Globus pallidus (tissue), 1 donor: ENCODE measurements at regions not wholly inside any gene's neighbourhood (a gene's known extent, or its start where the extent isn't known, plus 50 kb on each side); places are given as distances from the start of the nearest gene placed in this dataset.
A peak's percentile ranks its signal among the peaks of the same experiment; 100 is the strongest.

ENCODE experiments used
- DNase-seq: peaks from one replicate; pipeline ENCODE4 v3.0.0-alpha.2; 2015; ENCODE audit warnings: low spot score

DNA sequence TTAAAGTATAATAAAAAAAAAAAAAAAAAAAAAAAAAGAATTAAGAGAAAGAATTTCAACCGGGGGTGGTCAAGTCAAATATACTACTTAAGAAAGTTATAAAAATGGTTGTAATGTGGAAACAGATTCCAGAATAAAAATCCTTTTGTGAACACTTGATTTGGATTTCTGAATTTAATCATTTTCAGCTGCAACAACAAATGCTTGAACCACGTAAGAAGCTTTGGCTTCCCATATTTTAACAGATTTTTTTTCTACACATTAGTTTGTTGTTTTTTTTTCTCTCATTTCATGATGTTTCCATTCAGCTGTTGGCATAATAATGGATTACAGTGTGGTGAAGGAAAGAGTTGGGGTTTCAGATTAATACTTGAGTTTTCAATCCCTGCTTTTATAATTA, 137.3 kb upstream of the AGR3 start:
- no peak for DNase-seq

DNA sequence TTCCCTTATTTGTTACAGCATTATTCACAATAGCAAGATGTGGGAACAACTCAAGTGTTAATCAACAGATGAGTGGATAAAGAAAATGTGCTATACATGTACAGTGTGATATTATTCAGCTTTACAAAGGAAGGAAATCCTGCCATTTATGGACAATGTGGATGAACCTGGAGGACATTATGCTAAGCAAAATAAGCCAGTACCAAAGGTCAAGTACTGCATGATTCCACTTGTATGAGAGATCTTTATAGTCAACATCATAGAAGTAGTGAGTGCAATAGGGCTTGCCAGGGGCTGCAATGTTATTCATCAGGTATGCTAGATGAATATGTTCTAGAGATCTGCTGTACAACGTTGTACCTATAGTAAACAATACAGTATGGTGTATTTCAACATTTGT, 138.5 kb upstream of the AGR3 start:
- no peak for DNase-seq

DNA sequence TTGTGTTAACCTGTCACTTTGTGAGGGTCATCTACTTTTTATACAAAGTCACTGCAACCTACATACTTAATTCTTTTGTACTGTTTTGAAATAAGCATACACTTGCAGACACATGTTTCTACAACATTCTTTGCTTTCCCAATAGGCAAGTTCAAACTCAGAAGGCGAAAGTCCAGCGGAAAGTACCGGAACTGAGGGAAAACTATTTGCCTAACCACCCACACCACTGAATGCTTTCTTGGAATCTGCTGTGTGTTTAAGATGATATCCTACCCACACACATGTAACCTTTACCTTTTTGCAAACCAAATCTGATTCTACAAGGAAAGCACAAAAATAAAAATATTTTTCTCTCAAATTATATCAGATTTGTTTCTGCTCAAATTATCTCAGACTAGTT, 139.4 kb upstream of the AGR3 start:
- DNase-seq, result no peak

DNA sequence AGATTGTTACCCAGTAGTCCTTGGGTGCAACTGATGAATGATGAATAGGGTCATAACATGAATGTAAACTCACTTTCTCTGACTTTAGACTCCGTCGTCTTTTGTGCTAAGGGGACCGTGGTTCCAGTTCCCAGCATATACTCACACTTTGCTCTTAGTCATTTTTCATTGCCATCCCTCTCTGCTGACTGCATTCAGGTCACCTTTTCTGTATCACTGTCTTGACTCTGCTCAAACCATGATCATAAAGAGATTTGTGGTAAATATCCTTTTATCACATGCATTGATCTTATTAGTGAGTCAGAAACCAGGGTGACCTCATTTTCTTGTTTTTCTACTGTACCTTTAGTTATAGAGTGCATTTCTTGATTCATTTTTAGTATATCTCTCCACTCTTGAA, 141.1 kb upstream of the AGR3 start:
- no peak for DNase-seq

DNA sequence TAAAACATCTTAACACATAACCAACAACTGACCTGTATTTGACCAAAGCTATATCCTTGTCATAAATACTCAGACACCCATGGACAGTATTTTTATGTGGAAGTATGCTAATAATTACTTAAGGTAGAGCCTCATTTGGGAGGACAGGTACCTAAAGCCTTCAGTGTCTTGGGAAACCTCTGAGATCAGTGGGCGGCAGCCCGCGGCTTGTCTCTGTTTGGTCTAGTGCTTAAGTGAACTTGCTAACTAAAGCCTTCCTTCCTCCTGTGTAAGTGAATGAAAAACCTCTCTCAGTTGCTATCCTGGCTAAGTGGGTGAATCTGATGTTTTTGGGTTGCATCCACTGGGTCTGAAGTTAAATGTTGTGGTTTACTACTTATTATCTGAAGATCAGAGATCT, 144.5 kb upstream of the AGR3 start:
- no peak for DNase-seq

DNA sequence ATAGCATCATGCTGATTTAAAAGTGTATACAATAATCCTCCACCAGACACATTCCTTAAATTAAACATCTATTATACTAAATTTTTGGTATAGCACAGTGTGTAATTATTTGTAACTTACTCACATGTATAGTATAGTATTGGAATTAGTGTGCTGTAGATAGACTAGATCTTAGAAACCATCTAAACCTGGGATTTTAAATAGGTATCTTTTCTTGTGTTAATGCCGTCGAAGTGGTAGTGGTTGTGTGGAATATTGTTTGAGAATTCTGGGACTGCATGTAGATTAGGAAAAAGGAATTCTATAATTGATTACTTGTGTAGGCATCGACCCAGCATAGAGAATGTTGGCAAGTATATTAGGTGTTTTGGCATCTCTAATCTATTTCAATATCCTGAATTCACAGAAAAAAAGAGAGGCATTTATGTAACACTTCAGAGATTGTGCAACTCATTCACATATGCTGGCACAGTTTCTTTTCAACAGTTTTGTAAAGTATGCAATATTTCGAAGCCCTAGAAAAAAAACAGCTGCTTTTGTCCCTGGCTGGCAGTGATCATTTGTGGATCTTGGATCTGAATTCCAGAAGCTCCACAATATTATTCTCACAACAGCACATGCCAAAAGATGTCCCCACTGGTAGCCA, 145.5 kb upstream of the AGR3 start:
- no peak for DNase-seq

DNA sequence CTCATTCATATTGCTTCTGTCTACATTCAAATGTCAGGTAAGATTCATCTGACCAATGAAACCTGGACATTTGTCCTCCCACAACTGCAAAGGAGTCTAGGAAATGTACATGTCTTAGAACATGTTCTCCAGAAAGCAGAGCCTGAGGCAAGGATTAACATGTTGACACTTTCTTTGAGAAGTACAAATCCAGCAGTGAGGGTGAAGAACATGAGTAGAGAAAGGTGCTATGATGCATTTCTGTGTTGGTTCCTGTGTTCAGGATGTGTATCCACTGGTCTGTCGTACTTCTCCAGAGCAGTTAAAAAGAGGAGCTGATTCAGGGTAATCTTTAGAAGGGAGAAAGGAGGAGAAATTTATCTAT, 146.0 kb upstream of the AGR3 start:
- no peak for DNase-seq

DNA sequence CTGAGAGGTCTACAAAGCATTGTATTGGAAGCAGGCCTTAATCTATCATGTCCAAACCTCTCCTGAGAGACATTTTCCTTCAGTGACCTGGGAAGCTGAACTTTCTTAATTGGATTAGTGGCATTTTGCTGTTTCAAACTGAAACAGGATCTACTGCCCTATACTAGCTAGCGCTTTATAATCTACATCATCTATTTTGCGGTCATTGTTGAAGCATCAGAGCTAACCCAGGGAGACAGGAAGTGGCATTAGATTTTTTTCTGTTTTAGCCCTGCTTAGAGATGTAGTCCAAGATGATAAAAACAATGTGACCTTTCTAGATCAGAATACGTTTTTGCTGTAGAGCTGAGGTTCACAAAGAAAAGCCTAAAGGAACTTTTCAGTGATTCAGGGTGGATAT, 147.4 kb upstream of the AGR3 start:
- DNase-seq, result no peak

DNA sequence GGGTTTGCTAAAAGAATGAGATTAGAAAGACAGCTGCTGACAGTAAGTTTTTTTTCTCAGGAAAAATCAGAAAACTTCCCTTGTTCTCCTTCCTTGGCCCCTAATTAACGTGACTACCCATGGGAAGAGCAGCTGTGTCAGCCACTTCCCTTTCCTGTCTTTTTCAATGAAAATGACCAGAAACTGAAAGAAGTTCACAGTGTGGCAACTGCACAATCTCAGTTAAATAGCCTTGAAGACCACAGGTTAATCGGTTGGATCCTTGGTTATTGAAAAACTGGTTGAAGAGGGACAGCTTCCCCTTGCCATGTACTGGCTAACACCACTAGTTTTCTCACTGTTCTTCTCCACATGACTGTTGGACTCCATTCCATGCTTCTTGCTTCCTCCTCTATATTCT, 148.8 kb upstream of the AGR3 start:
- no peak for DNase-seq

DNA sequence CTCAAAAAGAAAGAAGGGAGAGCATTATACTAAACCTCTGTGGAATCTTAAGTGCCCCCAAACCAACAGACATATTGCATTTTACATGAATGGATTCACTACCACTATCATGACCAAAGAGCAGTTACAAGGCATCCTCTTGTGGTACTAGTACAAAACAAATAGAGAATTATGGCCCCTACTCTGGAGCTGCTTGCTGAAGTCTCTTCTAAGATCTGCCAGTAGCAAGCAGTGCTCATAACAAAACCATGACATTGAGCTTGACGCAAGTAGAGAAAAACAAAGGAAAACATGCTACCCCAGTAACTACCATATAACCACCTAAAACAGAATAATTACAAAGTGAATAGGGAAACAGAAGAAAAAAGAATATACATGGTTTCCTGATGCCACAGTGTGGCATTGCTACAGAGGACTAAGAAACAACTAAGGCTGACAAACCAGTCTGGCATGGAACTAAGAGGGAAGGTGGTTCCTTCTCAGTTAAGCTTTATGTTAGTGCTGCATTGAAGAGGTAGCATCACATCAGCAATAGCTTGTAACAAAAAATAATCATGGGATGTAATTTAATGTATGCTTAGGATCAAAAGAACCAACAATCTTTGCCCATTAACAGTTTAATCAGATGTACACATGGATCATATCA, 150.2 kb upstream of the AGR3 start:
- DNase-seq, result no peak

DNA sequence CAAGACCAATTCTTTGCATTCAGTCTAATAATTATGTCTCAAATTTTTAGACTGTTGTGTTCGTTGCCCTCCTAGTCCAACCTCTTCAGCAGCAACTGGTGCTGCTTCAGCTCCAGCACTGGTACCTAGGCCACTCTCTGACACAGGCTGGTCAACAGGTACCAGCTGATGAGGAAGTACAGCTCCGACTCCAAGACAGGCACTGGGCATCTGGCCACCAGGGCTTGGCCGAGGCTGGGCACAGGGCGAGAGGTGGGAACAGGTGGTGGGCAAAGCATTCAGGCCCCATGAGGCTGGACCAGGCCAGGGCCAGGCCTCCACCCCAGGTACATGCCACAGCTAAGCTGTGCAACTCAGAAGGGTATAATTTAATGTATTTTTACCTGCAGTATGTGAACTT, 151.5 kb upstream of the AGR3 start:
- no peak for DNase-seq

DNA sequence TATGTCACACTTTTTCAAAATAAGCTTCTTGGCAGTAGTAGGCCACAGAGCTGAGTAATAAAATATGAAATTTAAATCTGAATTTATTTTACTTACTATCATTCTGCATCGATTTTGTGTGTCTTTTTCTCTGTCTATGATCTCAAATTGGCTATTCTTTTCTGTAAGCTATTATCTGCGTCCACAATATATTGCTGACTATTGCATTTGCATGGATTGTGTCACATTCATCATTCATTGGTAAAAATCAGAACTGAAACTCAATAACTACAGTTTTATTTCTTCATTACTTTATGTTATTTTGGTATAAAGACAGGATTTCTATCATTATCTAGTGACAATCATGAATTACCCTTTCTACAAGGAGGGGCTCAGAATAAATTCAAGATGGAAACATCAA, 154.8 kb upstream of the AGR3 start:
- no peak for DNase-seq

DNA sequence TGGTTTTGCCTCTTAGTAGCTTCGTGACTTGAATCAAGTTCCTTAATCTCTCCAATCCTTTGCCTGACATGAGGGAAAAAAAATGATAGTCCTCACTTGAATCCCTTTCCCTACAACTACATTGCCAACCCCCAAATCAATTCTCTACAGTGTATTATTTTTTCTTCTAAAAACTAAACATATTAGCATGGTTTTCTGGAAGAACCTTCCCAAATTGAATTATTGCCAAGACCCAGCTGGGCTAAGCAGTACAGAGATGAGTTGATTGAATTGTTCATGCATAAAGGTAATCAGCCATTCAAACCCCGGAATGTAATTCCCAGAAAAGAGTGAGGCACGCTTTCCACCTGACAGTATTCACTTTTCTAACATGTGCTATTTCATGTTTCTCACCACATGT, 155.6 kb upstream of the AGR3 start:
- no peak for DNase-seq

DNA sequence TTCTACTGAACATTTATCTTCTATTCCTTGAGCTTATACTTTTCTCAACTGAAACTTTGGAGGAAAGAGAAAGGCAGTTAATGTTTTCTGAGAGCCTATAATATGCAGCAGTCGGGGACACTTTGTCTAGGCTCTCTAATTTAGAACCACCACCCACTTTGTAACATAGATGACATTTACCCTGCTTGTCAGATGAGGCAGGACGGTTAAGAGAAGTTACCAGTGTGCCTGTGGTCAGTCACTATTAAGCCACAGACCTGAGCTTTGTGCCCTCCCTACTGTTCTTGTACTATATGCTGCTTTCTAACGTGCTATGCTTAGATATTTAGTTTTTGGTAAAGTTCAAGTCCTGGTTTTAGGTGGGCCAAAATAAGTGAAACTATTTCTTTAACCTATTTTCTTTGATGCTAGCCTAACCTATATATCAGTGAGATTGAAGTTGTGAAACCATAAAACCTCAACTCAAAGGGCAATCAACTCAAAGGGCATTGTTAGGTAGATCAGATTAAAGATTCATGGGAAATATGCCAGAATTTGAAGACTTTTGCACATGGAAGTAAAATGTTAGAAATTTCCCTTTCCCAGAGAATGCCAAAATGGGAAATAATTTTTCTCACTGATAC, 156.5 kb upstream of the AGR3 start:
- DNase-seq, result no peak

DNA sequence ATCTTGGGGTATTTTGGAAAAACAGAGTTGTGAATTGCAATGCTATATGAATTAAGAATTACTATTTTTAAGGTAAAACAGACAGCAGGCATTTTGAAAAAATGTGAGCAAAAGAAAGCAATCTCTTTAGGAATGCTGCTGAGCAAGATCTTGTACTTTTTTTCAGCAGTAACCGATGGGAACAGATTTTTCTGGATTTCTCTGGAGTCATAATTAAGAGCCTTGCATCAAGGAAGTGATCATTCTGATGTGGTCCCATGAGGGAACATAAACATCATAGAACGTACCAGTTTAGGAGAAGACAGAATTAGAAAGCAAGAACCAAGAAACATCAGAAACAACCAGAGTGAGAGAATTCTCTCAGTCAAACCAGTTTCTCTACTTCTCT, 157.0 kb upstream of the AGR3 start:
- no peak for DNase-seq

DNA sequence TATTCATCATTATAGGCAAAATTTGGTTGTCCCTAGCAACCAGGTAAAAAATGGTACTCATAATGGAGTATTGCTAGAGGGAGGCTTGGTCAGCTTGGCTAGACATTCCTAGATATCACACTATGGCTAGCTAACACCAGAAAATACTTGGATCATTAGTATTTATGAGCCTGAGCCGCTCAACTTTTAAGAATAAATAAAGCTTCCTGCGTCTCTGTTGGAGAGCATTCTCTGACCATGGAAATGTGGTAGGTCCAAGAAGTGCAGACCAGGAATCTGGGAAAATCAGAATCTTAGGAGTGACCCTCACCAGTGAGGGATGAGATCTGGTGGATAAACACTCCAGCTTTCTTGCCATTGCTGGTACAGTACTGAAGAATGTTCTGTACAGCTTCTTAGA, 157.6 kb upstream of the AGR3 start:
- DNase-seq, result no peak

DNA sequence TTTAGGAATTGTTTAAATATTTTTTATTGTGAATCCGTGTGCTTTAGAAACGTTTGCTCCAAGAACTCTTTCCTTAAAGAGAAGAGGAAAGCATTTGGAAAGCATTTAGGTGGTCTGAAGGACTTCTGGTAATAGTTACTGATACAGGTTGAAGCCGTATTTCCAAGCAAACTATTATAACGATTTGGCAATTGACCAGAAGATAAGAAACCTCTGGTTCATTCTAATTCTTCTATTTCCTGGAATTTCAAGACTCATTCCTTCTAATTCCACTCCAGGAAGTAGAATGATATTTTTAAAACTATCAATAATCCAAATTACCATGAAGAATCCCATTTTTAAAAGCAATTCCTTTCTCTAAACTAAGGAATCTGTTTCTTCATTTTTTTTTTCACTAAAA, 158.9 kb upstream of the AGR3 start:
- DNase-seq, result no peak

DNA sequence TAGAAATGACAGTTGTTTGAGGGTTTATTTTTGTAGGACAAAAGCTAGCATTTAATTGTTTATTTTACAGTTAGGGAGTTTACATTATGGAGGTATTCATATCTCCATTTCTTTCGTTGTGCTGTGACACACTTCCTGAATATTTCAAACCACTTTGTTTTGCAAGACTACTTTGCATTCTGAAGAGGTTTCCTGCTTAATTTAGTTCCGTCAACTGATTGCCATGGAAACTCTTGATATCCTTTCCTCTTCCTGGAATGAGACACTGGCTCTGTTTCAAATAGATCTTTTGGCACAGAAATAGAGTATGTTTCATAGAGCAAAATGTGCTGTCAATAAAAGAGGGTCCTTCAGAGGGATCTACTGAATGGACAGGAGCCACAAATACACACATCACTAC, 159.5 kb upstream of the AGR3 start:
- peak; percentile 15 for DNase-seq

DNA sequence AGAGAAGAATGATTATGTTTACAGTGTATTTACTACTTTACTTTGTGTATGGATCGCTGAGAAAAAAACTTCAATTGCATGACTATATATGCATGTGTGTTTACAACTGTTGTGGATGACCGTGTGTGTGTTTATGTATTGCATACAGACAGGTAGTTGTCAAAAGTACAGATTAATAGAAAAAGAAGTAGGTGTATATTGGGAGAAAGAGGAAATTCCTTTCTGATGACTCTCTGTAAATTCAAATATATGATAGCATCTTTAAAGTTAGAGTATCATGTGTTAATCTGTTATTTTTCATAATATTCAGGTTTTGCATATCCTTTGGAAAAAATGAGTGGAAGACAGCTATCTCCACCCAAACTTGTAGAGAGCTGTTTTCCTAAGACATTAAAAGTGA, 160.4 kb upstream of the AGR3 start:
- no peak for DNase-seq

DNA sequence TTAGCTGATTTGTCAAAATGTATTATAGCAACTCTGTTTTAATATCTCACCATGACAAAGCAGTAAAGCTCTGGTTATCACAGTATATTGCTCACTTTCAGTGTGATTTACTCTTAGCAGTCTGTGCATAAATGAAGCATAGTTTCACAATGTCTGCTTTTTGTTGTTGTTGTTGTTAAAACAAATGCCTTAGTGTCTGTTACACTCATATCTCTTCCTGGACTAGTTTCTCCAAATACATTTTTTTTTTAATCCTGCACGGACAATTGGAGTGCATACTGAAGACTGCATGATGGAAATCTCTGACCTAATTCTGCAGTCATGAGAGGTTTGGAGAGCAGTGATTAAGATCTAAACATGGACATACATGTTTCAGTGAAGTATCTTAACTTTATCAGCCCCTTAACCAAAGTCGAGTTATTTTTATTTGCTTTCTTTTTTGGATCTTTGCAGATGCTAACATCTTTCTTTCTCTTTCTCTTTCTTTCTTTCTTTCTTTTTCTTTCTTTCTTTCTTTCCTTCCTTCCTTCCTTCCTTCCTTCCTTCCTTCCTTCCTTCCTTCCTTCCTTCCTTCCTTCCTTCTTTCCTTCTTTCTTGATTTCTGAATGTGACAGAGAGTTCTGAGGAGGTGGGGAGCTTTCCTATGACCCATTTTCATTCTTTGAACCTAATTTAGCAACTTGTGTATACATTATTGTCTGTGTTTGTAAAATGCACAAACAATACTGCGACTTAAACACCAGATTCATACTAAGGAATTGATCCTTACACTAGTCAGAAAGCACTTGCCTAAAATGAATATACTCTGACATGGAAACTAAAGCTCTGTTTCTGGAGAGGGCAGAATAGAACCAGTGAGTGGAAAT, 161.5 kb upstream of the AGR3 start:
- DNase-seq, result no peak

DNA sequence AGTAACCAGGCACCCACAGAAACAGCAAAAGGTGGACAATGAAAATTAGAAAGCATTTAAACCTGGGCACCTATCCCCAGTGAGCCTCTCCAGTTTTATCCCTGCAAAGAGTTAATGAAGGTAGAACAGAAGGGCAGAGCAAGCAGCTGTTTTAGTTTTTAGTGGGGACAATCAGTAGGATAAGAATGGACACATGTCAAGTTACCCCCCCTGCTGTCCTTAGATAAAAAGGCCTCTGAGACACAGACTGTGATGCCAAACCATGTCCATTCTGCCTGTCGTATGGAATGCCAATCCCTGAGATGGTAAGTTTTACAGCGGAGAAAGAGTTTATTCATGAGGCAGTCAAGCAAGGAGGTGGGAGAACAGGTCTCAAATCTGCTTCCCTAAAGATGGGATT, 162.6 kb upstream of the AGR3 start:
- DNase-seq, result peak; percentile 11

DNA sequence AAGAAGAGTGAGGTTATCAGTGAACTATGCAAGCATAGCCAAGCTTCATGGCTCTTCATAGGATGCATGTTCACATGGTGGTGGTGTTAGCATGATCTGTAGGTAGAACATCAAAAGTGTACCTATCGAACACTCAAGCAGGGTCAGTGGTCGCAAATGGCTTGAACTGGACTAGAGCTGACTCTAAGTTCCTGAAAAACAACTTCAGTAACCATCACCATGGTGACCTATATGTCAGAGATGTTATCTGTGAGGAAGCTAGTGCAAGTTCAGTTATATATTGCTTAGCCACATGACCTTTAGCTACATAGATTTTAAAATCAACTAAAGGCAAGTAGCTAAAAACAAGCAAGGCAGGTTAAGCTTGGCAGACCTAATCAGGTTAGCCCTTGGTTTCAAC, 163.1 kb upstream of the AGR3 start:
- no peak for DNase-seq

DNA sequence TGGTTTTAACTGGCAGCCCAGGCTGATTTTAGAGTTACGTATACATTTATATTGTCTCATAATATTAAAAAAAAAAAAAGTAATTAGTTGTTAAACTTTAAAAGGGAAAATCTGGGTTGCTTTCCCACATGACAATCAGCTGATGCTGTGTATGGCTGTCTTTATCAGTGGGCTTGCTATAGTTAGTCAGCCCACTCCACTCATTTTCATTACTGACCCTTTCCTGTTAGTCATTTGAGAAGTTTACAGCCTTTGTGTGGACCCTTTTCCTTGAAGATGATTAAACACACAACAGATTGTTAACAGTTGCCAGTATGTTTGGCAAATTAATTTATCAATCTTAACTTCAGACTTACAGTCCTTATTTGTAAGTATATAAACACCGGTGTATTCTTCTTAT, 164.5 kb upstream of the AGR3 start:
- DNase-seq, result no peak
